ENCODE measurements at regions not wholly inside any gene's neighbourhood (a gene's known extent, or its start where the extent isn't known, plus 50 kb on each side); places are given as distances from the start of the nearest gene placed in this dataset.

DNA sequence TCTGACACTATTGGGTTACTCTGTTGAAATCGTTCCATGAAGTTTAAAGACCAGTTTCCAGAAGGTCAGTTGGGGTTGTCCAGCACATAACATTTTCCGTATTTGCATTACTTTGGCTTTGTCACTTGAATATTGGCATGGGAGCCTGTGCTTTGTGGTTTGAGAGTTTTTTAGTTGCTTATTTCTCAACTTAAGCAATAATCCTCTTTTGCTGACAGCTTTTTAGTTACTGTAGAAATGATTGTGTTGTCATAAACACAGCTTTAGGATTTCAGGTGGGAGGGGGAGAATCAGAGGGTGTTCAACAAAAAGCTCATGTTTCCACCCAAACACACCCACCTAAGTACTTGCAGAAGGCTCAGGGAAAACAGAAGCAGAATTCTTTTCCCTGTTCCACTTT, 210.7 kb upstream of the TLL1 start:
- TF ChIP-seq CTCF (IDR thresholded peaks at IDR 0.05; ENCODE audit: low read length): no peak
- no peak for TF ChIP-seq EZH2 (IDR thresholded peaks at IDR 0.05; ENCODE audit: borderline replicate concordance, low read length)
